ENCODE measurements at regions not wholly inside any gene's neighbourhood (a gene's known extent, or its start where the extent isn't known, plus 50 kb on each side); places are given as distances from the start of the nearest gene placed in this dataset.

- H3K4me1 Mint-ChIP-seq = no peaks in the 10 kb centered on the region
- H3K27ac Mint-ChIP-seq = no peak overlapping the region
- no peak overlapping the region for H3K23ac ChIP-seq (ENCODE audit: insufficient read length, low read depth, low read length)
- DNase-seq = no peak
- H3K56ac ChIP-seq (ENCODE audit: insufficient read length, low read depth, low read length) = no peak overlapping the region
- H3K9me3 ChIP-seq (ENCODE audit: control insufficient read depth, low read depth, low read length) = no peaks in the 10 kb centered on the region
- no peaks in the 10 kb centered on the region; the same call in 1 of the 2 replicates for H3K79me2 ChIP-seq (ENCODE audit: insufficient read depth, low read length)
- no peaks in the 10 kb centered on the region for H3K36me3 Mint-ChIP-seq (ENCODE audit: insufficient read depth in 1 of 3, low read depth in 3 of 3)
- H2BK12ac ChIP-seq (ENCODE audit: insufficient read length, low read depth, low read length) = no peak overlapping the region
- no peaks in the 10 kb centered on the region for H3K27me3 Mint-ChIP-seq (ENCODE audit: low read depth)
- no peak overlapping the region for H3K4me2 ChIP-seq (ENCODE audit: insufficient read depth, insufficient read length, low read length)
- no peaks in the 10 kb centered on the region for H3K79me1 ChIP-seq (ENCODE audit: insufficient read depth, low read depth, low read length, poor library complexity, severe bottlenecking)
- no peak overlapping the region for H3K27ac ChIP-seq (ENCODE audit: insufficient read length, low read depth, low read length)
- no peak overlapping the region for H3K18ac ChIP-seq (ENCODE audit: insufficient read length, low read depth, low read length)
- no CpG with 5 or more reads among the region's 1 CpG for WGBS (ENCODE audit: extremely low coverage, insufficient read length, low lambda C conversion rate)
- no peaks in the 10 kb centered on the region for H3K23me2 ChIP-seq (ENCODE audit: insufficient read length, low read depth, low read length, poor library complexity, severe bottlenecking)
- H3K4me1 ChIP-seq (ENCODE audit: insufficient read depth, low read length) = no peaks in the 10 kb centered on the region; the same call in 1 of the 2 replicates
- H2AFZ ChIP-seq (ENCODE audit: low read length) = no peak overlapping the region
- H3K9ac ChIP-seq (ENCODE audit: extremely low read depth, insufficient read length, low read length) = no peak overlapping the region
- H3T11ph ChIP-seq (ENCODE audit: low read length) = no peak overlapping the region
- H2BK15ac ChIP-seq (ENCODE audit: low read depth, low read length) = no peak overlapping the region
- TF ChIP-seq, protein P1, sequence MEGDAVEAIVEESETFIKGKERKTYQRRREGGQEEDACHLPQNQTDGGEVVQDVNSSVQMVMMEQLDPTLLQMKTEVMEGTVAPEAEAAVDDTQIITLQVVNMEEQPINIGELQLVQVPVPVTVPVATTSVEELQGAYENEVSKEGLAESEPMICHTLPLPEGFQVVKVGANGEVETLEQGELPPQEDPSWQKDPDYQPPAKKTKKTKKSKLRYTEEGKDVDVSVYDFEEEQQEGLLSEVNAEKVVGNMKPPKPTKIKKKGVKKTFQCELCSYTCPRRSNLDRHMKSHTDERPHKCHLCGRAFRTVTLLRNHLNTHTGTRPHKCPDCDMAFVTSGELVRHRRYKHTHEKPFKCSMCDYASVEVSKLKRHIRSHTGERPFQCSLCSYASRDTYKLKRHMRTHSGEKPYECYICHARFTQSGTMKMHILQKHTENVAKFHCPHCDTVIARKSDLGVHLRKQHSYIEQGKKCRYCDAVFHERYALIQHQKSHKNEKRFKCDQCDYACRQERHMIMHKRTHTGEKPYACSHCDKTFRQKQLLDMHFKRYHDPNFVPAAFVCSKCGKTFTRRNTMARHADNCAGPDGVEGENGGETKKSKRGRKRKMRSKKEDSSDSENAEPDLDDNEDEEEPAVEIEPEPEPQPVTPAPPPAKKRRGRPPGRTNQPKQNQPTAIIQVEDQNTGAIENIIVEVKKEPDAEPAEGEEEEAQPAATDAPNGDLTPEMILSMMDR (conservative IDR thresholded peaks at IDR 0.05) = no peak
- H3K14ac ChIP-seq (ENCODE audit: insufficient read depth, low read length) = no peak overlapping the region
- no peak overlapping the region for H4K5ac ChIP-seq (ENCODE audit: insufficient read length, low read depth, low read length)
- H2AK5ac ChIP-seq (ENCODE audit: insufficient read length, low read length) = no peak overlapping the region
- H4K8ac ChIP-seq (replicated peaks; ENCODE audit: insufficient read length, low read depth, low read length) = no peak overlapping the region
- H4K91ac ChIP-seq (ENCODE audit: insufficient read length, low read depth, low read length) = no peak overlapping the region
- H3K9me3 Mint-ChIP-seq = no peaks in the 10 kb centered on the region
- H2BK20ac ChIP-seq (ENCODE audit: low read depth, low read length, poor library complexity, severe bottlenecking) = no peak overlapping the region
- no peak overlapping the region for H2BK120ac ChIP-seq (ENCODE audit: low read depth, low read length, poor library complexity, severe bottlenecking)
- H3K4ac ChIP-seq (ENCODE audit: low read depth, low read length) = no peak overlapping the region
- H3K27me3 ChIP-seq (ENCODE audit: insufficient read depth, low read length) = no peaks in the 10 kb centered on the region
- no peak overlapping the region for H2BK5ac ChIP-seq (ENCODE audit: insufficient read length, low read length)
- no peak overlapping the region for H3K4me3 Mint-ChIP-seq
- H4K20me1 ChIP-seq (ENCODE audit: control insufficient read depth, insufficient read depth, insufficient read length) = no peaks in the 10 kb centered on the region
Observed at GRCh38 chr4:110359076-110359475, 116.9 kb upstream of the ENPEP start.

All from H9 (cell line).